A549 (cell line): ENCODE measurements at regions not wholly inside any gene's neighbourhood (a gene's known extent, or its start where the extent isn't known, plus 50 kb on each side); places are given as distances from the start of the nearest gene placed in this dataset.

ENCODE experiments used
- CHD2 ChIP-seq: fragments of 150-350 bp; IDR thresholded peaks from 2 replicates; pipeline ENCODE4 v1.6.1; 2014; ENCODE audit warnings: low read length; ENCODE audit not compliant: partially characterized antibody
- CTCF ChIP-seq: fragments of >200 bp; sonication (Bioruptor Twin); formaldehyde crosslinking; IDR thresholded peaks from 3 replicates; pipeline ENCODE4 v1.5.1; 2016
- HOXA7 ChIP-seq: fragments of 250-450 bp; sonication (Bioruptor Pico); IDR thresholded peaks from 2 replicates; pipeline ENCODE4 v1.5.0; 2020; ENCODE audit warnings: mild to moderate bottlenecking, moderate library complexity
- JUNB ChIP-seq: fragments of >200 bp; sonication (Bioruptor Twin); formaldehyde crosslinking; IDR thresholded peaks from 2 replicates; pipeline ENCODE4 v1.6.1; 2016
- MAFK ChIP-seq: fragments of 450-650 bp; IDR thresholded peaks from 2 replicates; pipeline ENCODE4 v1.6.1; 2014; ENCODE audit not compliant: partially characterized antibody
- MAZ ChIP-seq: fragments of 150-350 bp; IDR thresholded peaks from 2 replicates; pipeline ENCODE4 v1.6.1; 2014; ENCODE audit warnings: antibody characterized with exemption, low read depth, low read length, borderline replicate concordance
- POLR2A ChIP-seq: IDR thresholded peaks from 2 replicates; pipeline ENCODE4 v1.6.1; 2012; ENCODE audit warnings: mild to moderate bottlenecking, low read length
- POLR2AphosphoS2 ChIP-seq: conservative IDR thresholded peaks from 2 replicates; pipeline ENCODE4 v1.6.1; 2012; ENCODE audit warnings: low read length, improper control_type of control experiment, inconsistent platforms
- SMC3 ChIP-seq: fragments of >200 bp; sonication (Bioruptor Twin); formaldehyde crosslinking; IDR thresholded peaks from 3 replicates; pipeline ENCODE4 v1.6.1; 2018; ENCODE audit warnings: inconsistent platforms

- no peak for TF ChIP-seq MAZ
- TF ChIP-seq CTCF: no peak
- TF ChIP-seq POLR2A: no peak
- no peak for TF ChIP-seq CHD2
- no peak for TF ChIP-seq POLR2AphosphoS2
- no peak for TF ChIP-seq MAFK
- TF ChIP-seq JUNB: no peak
- no peak for TF ChIP-seq HOXA7
- no peak for TF ChIP-seq SMC3
Measured at GRCh38 chr1:59011663-59012062, 227.8 kb upstream of the JUN start.
